GM10266 (cell line): ENCODE measurements at regions not wholly inside any gene's neighbourhood (a gene's known extent, or its start where the extent isn't known, plus 50 kb on each side); places are given as distances from the start of the nearest gene placed in this dataset.
A peak's percentile ranks its signal among the peaks of the same experiment; 100 is the strongest.

Experiments
- DNase-seq: peaks from one replicate; pipeline ENCODE4 v3.0.0; 2012; ENCODE audit errors: extremely low spot score
- CTCF ChIP-seq: IDR thresholded peaks from 2 replicates; pipeline ENCODE4 v1.5.1; 2012; ENCODE audit warnings: mild to moderate bottlenecking, low read depth; ENCODE audit not compliant: control insufficient read depth, insufficient read depth; ENCODE audit errors: missing control alignments

DNA sequence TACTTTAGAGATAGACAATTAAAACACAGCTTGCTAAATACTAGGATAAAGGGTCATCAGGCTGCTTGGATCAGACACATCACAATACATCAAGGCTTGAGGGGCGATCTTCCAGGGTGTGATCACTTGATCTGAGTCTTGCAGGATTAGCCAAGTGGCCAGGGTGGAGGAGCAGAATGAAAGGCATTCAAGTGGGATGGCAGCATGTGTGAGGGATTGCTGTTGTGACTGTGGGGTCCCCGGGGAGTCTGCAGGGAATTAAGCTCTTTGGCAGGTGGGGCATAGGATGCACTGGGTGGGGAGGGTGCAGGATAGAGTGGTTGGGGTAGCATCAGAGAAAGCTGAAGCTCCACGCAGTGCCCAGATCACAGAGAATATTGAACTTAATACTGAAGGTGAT, 58.0 kb upstream of the TMEM163 start:
- DNase-seq: no peak
- TF ChIP-seq CTCF: no peak

DNA sequence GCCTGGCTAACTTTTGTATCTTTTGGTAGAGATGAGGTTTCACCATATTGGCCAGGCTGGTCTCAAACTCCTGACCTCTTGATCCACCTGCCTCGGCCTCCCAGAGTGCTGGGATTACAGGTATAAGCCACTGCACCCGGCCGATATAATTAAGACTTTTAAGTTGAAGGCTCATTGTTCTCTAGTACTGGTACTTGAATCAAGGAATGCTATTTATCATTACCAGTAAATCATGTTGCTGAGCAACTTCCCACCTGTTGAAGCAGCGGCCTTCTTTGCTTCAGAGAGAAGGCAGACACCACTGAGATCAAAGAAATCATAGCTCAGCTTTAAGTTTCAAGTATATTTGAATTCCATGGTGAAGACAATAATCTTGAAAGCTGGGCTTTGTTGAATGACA, 58.8 kb upstream of the TMEM163 start:
- no peak for DNase-seq

GRCh38 chr2:134778372-134778771, 59.6 kb upstream of the TMEM163 start:
- peak; percentile 47 for TF ChIP-seq CTCF
- no peak for DNase-seq

More for the DNA sequence above, 58.8 kb upstream of the TMEM163 start:
- TF ChIP-seq CTCF: no peak

DNA sequence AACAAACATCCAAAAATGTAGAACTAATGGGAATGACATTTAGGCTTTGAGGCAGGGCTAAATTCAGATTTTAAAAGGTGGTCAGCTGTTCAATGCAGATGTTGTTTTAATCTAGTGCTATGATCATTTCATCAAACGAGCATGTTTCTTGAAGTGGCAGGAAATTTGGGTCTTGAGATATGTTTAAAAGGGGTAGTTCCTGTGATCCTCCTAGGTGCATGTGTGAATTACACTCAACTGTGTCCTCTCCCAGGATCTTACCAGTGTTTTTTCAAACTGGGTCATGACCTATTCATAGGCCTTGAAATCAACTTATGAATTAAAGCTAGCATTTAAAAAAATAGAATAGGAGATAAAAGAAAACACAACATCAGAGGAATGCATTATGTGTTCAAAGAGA, 57.4 kb upstream of the ACMSD start:
- no peak for DNase-seq
- TF ChIP-seq CTCF: no peak

DNA sequence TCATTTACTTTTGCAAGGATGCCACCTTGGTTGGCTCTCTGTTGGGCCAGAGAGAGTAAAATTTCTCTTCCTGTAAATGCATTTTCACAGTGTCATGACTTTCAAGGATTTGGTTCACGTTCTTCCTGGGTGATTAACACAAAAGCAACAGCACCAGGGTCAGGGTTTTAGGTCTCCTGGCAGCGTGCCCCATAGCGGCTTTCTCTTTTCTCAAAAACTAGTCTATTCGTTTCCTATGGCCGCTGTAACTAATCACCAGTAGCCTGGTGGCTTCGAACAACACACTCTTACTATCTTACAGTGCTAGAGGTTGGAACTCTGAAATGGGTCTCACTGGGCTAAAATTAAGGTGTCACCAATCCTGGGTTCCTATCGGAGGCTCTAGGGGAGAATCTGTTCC, 56.3 kb upstream of the ACMSD start:
- TF ChIP-seq CTCF: no peak

DNA sequence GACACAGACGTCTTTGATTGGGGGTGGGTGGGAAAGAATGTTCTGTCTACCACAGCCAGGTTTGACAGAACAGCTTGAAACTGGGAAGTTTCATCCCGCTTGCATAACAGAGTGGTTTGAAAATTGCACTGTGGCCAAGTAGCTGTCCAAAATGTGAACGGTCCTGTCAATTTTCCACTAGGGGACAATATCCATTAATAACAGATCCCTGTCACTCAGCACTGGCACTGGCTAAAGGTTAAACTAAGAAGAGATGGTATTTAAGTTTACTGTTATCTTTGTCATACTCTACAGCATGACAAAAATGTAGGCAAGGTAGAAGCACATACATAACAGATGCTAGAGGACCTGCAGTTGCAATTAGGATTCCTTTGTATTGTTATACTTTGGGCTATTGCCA, 55.6 kb upstream of the ACMSD start:
- no peak for DNase-seq
- TF ChIP-seq CTCF: no peak

More for the DNA sequence above, 56.3 kb upstream of the ACMSD start:
- no peak for DNase-seq

DNA sequence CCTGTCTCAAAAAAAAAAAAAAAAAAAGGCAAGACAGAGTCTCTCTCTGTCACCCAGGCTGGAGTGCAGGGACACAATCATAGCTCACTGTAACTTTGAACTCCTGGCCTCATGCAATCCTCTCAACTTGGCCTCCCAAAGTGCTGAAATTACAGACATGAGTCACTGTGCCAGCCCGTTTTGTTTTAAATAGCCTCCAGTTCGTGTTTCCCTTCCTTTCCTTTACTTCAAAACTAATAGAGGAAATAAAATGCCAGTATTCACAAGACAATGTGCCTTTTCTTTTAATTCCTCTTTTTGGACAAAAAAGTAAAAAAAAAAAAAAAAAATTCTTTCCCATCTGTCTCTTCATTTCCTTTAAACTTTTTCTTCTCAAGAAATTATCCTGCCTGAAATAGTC, 54.5 kb upstream of the ACMSD start:
- no peak for DNase-seq
- TF ChIP-seq CTCF: no peak
